ENCODE measurements at regions not wholly inside any gene's neighbourhood (a gene's known extent, or its start where the extent isn't known, plus 50 kb on each side); places are given as distances from the start of the nearest gene placed in this dataset.

- TF ChIP-seq CTCF (IDR thresholded peaks at IDR 0.05; ENCODE audit: extremely low read depth in 1 of 2, insufficient read depth in 1 of 2, low read depth in 1 of 2, low read length in 2 of 2) (no peak), POLR2A (IDR thresholded peaks at IDR 0.05; ENCODE audit: low read depth, low read length) (no peak), EZH2 (IDR thresholded peaks at IDR 0.05; ENCODE audit: borderline replicate concordance, low read depth, low read length, severe bottlenecking) (no peak), MYC (IDR thresholded peaks at IDR 0.05; ENCODE audit: low read depth, low read length) (no peak), JUN (IDR thresholded peaks at IDR 0.05; ENCODE audit: borderline replicate concordance, insufficient read depth, insufficient read length, low read depth) (no peak), MAX (IDR thresholded peaks at IDR 0.05; ENCODE audit: insufficient read depth, insufficient read length) (no peak), GATA2 (IDR thresholded peaks at IDR 0.05; ENCODE audit: insufficient read depth, insufficient read length, low read depth, low read length) (no peak), POLR2AphosphoS5 (IDR thresholded peaks at IDR 0.05; ENCODE audit: insufficient read depth, low read depth, low read length) (no peak), FOS (IDR thresholded peaks at IDR 0.05; ENCODE audit: borderline replicate concordance, insufficient read depth, low read length) (no peak)
- ChIA-PET POLR2A (no interaction called here), CTCF (no interaction called here)
- Histone ChIP-seq H3K27ac (ENCODE audit: insufficient read depth, low read depth, low read length) (no peak overlapping the region), H4K20me1 (replicated peaks; ENCODE audit: control insufficient read depth, extremely low read depth, insufficient read depth, low read length) (no peaks in the 10 kb centered on the region), H3K9ac (replicated peaks; ENCODE audit: extremely low read depth, insufficient read depth, low read length) (no peak overlapping the region), H3K4me3 (replicated peaks in 1 of 3; ENCODE audit: insufficient read depth in 1 of 3, low read depth in 1 of 3, low read length in 3 of 3) (no peak overlapping the region), H3K79me2 (ENCODE audit: control insufficient read depth, insufficient read depth, low read length) (no peaks in the 10 kb centered on the region), H3K4me2 (ENCODE audit: insufficient read depth, low read length) (no peak overlapping the region), H3K9me3 (replicated peaks; ENCODE audit: control insufficient read depth, insufficient read depth, low read length) (no peaks in the 10 kb centered on the region), H3K27me3 (ENCODE audit: control insufficient read depth in 2 of 2, insufficient read depth in 2 of 2, low read length in 2 of 2) (no peaks in the 10 kb centered on the region), H3K9me1 (replicated peaks; ENCODE audit: control insufficient read depth, extremely low read depth, insufficient read depth, low read length) (no peaks in the 10 kb centered on the region), H2AFZ (ENCODE audit: low read depth, low read length) (no peak overlapping the region), H3K36me3 (ENCODE audit: control insufficient read depth in 2 of 2, extremely low read depth in 1 of 2, insufficient read depth in 2 of 2, low read length in 2 of 2) (no peaks in the 10 kb centered on the region), H3K4me1 (ENCODE audit: control insufficient read depth, extremely low read depth, insufficient read depth, low read length) (no peaks in the 10 kb centered on the region)
- intact Hi-C loops (cut with micrococcal nuclease) (no loop called here), dilution Hi-C loops (cut with MboI; ENCODE audit: extremely low pct_ligation_motif_present, low sequenced_read_pairs) (no loop called here)
- no peak for FAIRE-seq
- DNase-seq (ENCODE audit: low read depth, low spot score), result no peak
- BruUV-seq (replicated peaks), result no TSS peak
These were observed 129.3 kb upstream of the GJB5 start for GRCh38 chr1:34625521-34626015.

Measured in endothelial cell of umbilical vein (primary cell).